Activated T-cell treated with anti-CD3 and anti-CD28 coated beads, Interleukin-2, amount 50 U/mL, for 48 hours (primary cell): ENCODE measurements at regions not wholly inside any gene's neighbourhood (a gene's known extent, or its start where the extent isn't known, plus 50 kb on each side); places are given as distances from the start of the nearest gene placed in this dataset.

Source experiments
- DNase-seq, 2 experiments: peaks; one replicate each; pipeline ENCODE4 v3.0.0-alpha.2; 2020

- DNase-seq = no peak
Measured at GRCh38 chr18:2336690-2337392, 234.5 kb downstream of the METTL4 start.

DNA sequence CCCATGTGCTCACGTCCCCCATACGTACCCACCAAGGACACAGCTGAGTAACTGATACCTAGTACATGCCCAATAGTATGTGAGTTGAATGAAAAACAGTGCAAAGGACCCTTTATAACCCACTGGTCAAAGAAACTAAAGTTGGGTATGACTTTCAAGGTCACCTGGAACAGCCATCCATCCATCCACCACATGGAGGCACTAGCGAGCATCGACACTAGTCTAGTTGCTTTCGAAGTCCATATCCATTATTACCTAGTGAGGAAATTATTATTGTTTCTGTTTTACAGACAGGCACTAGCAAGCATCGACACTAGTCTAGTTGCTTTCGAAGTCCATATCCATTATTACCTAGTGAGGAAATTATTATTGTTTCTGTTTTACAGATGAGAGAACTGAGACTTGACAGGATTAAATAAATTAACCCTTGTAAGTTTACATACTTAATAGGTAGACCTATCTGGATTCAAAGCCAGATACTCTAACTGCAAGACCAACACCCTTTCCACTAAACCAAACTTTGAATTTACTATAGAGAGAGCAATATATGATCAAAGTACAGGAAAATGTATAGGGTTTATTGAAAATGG, 233.7 kb downstream of the METTL4 start:
- DNase-seq = peak; percentile 34 to 40

DNA sequence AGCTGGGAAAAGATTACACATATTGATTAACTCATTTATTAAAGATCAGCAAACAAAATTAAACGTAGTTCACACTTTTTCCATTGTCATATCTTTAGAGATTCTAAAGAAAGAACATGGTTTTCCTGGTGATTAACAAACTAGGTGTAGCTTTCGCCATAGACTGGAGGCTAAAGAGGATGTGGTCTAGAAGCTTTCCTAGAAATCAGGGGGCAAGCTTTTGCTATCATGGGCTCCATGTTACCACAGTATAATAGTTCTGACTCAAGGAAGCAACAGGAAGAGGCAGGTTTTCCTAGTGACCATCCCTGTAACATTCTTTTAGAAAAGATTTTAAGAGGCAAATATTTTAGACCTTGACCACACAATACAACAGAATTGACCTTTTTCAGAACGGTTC, 232.7 kb downstream of the METTL4 start:
- no peak for DNase-seq

- DNase-seq = no peak
Measured at GRCh38 chr18:2340335-2340734, 231.0 kb downstream of the METTL4 start.

DNA sequence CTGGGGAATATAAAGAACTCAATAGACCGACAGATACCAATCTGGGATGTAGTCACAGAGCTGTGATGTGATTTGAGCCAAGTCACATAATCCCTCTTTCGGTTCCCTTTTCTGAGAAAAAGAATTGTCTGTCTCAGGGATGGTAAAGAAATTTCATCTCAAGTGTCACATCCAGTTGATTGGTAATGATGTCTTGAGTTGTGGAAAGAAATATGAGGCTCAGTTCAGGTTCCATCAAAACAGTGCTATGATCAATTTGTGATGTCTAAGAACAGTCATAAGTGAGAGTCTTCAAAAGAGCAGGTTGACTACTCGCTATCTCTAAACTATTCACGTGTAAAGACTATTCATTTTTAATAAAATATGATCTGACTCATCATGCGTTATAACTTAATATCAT, 223.3 kb downstream of the METTL4 start:
- no peak for DNase-seq

DNA sequence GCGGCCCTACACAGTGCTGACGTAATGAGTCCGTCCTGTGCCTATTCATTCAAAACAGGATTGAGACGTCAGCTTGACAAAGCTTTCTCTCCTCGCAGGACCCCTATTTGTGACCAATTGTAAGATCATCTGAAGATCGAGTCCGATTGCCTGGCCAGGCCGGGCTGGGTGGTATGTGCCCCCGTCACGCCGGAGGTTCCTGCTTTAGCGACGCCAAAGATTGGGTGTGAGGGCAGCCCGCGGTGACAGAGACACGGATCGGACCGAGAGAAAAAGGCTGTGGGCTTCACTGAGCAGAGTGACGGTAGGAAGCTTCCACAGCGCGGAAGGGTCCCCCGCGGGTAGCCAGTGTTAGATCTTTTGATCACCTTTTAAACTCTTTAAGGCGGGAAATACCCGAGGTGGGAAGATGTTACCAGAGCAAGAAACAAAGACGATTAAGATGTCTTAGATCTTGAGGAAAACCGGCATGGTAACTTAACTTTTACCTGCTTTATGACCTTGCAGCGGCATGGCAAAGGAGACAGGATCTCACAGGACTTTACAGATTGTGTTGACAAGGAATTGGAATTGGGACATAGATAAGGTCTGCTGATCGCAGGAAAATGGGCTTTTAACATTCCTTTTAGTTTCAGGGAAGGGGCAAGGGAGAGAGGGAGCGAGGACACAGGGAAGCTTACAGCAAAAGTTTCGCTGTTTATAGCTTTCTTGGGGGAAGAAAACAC, 220.0 kb downstream of the METTL4 start:
- DNase-seq = no peak

GRCh38 chr18:2354292-2354691, 217.0 kb downstream of the METTL4 start:
- DNase-seq = no peak

- DNase-seq = no peak
Measured at GRCh38 chr18:2356906-2357305, 214.4 kb downstream of the METTL4 start.

- no peak for DNase-seq
Measured at GRCh38 chr18:2360861-2361260, 210.4 kb downstream of the METTL4 start.

DNA sequence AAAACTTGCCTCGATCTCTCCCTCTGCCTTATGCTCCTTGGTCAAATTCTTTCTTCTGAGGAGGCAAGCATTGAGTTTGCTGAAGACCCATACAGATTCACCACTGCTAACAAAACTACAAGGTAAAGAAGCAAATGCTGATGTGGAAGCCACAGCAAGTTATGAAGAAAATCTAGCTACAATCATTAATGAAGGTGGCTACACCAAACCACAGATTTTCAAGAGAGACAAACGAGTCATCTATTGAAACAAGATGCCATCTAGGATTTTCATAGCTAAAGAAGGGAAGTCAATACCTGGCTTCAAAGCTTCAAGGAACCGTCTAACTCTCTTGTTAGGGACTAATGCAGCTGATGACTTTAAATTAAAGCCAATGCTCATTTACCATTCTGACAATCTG, 203.2 kb downstream of the METTL4 start:
- no peak for DNase-seq

DNA sequence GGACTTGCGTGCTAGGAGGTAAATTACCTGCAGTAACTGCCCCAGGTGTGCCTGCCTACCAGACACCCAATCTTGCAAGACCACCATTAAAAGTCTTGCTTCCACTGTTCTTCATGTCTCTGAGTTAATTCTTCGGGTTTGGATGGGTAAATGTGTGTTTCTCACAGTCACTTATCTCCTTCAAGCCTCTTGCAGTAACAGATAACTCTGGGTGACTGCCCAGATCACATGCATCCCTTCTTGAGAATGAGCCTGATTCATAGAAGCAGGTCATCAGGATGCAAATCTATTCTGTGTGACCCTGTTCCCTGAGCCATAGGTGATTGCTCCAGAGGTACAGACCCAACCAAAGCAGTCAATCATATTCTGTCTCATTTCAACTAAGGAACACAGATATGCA, 194.6 kb downstream of the METTL4 start:
- no peak for DNase-seq

GRCh38 chr18:2380101-2380500, 191.2 kb downstream of the METTL4 start:
- DNase-seq = no peak

DNA sequence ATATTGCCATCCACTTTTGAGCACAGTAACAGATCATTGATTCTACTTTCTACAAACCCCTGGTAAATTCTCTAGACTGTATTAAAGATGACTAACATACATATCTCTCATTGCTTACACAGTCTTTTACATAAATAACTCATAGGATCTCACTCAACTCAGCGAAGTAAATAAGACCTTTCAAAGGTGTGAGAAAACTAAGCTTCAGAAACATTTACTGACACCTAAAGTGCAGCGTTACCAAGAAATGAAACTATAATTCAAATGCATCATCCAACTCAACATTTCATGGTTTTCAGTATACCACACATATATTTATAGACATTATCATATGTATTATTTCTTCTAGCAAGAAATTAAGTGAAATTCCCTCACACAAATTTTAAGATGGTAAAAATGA, 189.8 kb downstream of the METTL4 start:
- DNase-seq = no peak

GRCh38 chr18:2387588-2387987, 183.7 kb downstream of the METTL4 start:
- no peak for DNase-seq

DNA sequence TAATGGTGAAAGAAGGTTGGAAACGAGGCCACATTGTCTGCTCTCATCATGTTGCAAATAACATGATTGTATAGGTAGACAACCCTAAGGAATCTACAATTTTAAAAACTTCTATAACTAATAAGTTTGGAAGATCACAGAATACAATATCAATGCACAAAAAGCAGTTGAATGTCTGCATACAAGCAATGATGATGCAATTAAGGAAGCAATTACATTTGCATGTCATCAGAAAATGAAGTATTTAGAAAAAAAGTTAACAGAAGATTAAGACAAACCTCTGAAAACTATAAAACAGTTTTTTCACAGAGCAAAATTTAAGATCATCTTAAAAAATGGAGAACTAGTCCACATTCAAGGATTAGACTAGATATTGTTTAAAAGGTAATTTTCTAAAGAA, 181.1 kb downstream of the METTL4 start:
- DNase-seq = no peak

DNA sequence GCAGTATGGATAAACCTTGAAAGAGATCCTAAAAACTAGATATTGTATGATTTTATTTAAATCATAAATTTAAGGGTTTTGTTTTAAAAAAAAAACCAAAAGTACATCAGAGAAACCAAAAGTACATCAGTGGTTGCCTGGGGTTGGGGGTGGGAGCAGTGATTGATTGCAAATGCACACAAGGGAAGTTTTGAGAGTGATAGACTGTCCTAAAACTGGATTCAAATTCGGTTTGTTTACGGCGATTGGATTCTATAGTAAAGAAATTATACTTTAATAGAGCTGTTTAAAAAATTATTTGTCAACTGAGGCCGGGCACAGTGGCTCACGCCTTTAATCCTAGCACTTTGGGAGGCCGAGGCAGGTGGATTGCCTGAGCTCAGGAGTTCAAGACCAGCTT, 179.8 kb downstream of the METTL4 start:
- DNase-seq = no peak

- no peak for DNase-seq
Measured at GRCh38 chr18:2392446-2392845, 178.9 kb downstream of the METTL4 start.

GRCh38 chr18:2394684-2395083, 176.6 kb downstream of the METTL4 start:
- no peak for DNase-seq

- no peak for DNase-seq
Measured at GRCh38 chr18:2395427-2396161, 175.7 kb downstream of the METTL4 start.

DNA sequence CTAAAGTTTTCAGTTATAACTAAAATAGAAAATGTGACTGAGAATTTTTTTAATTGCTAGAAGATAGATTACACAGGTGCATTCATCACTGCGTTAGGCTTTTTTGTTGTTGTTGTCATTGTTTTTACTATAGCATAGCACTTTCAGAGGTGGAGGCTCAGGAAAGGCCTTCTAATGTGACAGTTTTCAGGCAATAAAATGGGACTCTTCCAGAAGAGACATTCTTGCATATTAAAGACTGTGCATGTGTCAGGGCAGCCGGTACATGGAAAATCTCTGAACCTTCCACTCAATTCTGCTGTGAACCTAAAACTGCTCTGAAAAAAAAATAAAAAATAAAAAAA, 175.2 kb downstream of the METTL4 start:
- no peak for DNase-seq

DNA sequence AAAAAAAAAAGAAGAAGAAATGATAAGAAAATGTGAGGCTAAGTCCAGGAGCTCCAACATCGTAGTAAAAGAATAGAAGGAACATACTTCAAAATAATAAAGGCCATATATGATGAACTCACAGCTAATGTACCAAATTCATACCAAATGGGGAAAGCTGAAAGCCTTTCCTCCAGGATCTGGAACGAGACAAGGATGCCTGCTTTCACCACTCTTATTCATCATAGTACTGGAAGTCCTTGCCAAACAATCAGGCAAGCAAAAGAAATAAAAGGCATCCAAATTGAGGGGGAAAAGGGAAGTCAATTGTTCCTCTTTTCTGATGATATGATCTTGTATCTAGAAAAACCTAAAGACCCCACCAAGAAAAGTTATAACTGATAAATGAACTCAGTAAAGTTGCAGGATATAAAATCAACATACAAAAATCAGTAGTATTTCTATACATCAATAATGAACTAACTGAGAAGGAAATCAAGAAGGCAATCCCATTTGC, 170.6 kb downstream of the METTL4 start:
- no peak for DNase-seq

DNA sequence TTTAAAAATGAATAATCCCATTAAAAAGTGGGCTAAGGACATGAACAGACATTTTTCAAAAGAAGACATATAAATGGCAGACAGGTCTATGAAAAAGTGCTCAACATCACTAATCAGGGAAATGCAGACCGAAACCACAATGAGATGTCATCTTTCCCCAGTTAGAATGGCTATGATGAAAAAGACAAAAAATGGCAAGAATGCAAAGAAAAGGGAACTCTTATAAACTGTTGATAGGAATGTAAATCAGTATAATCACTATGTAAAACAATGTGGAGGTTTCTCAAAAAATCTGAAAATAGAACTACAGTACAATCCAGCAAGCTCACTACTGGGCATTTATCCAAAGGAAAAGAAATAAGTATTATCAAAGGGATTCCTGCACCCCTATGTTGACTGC, 169.2 kb downstream of the METTL4 start:
- no peak for DNase-seq

GRCh38 chr18:2406544-2406943, 164.8 kb downstream of the METTL4 start:
- no peak for DNase-seq

- no peak for DNase-seq
Measured at GRCh38 chr18:2407961-2408360, 163.3 kb downstream of the METTL4 start.
